COLO668 (cell line): ENCODE measurements at regions not wholly inside any gene's neighbourhood (a gene's known extent, or its start where the extent isn't known, plus 50 kb on each side); places are given as distances from the start of the nearest gene placed in this dataset.
"Not testable (repeated sequence)": the region's sequence is repeated elsewhere in the genome, so short reads cannot be mapped to it uniquely, and the experiment has no call there.

Experiments
- DNase-seq: peaks from one replicate; lab custom pipeline; 2025; ENCODE audit not compliant: unreplicated experiment; lab: John Stamatoyannopoulos, UW

DNA sequence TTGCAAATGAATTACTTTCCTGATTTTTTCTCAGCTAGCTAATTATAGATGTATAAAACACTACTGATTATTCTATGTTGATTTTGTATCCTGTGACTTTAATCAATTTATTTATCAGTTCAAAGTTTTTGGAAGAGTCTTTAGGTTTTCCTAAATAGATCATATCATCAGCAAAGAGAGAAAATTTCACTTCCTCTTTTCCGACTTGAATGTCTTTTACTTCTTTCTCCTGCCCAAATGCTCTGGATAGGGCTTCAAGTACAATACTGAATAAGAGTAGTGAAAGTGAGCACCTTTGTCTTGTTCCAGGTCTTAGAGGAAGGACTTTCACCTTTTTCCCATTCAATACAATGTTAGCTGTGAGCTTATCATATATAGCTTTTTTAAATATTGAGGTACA, 417.9 kb downstream of the PDGFC start:
- no peak for DNase-seq

DNA sequence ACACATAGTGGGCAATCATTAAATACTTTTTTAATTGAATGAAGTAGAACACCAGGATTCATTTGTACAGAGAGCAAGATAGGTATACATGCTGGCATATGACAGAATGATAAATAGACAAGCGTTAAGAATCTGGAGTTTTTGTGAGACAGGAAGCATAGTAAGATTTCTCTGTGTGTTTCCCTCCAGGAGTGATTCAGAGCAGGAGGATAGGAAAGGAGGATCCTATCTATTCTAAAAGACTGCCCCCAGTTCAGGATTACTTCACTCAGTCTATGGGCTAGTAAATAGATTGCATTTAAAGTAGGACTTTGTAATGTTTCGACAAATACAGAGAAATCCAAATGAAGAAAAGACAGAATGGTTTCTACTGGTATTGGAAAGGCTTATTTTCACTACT, 423.7 kb downstream of the PDGFC start:
- no peak for DNase-seq

DNA sequence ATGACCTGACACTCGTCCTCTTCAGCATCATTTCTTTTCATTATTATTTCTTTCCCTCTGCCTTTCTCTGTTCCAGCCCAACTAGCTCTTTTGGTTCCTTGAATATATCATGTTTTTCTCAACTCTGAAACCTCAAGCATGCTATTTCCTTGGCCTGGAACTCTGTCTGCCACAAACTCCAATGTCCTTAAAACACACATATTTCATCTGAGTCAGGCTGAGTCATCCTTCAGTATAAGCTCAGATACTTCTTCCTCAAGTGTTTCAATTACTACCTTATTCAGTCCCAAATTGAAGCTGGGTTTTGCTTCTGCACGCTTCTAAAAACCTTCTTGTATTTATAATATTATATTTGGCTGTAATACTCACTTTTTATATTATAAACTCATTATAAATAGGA, 424.2 kb downstream of the PDGFC start:
- DNase-seq: no peak

DNA sequence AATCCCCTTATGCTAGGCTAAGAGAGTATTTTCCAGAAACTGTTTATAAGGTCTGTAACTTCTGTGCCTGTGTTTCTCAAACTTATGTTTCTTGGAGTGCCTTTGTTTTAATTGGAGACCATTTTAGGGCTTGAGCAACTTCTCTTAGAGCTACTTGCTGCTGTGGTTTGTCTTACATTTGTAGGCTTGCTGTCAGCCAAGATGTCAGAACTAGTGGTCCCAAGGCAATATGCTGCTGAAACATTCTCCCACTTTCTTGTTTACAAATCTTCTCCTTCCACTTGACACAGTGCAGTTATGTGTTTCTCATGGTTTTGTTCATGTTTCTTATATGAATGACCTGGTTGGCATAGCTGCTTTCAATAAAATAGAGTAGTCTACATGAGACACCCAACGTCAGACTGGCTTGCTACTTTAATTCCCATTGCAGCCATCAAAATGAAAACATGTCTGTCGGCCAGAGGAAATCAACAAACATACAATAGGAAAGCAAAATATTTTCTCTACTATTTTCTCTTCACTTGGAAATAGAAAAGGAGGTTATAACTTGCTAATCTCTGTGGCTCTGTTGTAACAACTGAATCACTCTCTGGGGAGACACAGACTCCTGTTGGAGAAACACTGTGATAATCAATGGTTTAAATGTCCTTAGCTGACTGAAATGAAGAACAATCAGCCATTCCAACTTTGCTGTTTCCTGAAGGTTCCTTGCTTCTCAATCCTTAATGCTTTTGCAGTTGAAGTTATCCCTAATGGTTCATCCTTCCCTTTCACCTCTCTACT, 426.4 kb downstream of the PDGFC start:
- no peak for DNase-seq

DNA sequence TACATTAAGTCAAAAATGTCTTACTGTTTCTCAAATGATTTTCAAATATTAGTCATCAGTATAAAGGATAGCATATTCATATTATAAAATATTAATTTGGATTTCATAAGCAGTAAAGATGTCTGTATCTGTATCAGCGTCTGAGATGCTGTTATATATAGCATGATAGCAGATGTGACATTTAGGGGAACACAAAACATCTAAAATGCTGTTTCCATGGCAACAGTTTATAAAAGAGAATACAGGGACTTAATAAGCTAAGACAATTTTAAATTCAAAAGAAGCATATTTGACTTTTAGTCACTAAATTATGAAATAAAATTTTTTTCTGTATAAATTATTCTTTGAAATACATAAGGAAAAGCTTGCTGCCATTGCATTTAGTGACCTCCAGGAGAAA, 432.2 kb downstream of the PDGFC start:
- no peak for DNase-seq

DNA sequence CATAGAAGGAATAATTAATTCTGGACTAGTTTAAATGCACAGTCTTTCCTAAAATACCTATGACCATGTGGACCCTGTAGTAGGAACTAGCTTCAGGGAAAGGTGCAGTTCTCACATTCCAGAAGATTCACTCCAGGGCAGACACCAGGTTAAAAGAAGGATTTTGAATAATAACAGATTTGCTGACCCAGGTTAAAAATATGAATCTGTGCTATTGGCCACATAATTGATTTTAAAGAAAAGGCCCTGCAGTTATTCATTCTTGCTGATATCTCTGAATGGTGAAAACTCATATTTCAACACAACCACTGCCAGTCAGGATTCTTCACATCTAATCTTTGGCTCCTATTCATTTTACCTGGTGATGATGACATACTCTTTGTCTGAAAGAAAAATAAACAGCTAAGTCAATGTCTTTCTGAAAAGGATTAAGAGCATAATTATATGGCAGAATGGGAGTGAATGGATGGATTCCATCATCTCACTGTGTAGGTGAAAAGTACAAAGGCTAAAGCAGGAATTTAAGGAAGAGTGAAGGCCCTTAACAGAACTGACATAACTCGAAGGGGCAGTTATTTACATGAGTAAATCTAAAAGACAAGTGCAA, 432.8 kb downstream of the PDGFC start:
- no peak for DNase-seq

DNA sequence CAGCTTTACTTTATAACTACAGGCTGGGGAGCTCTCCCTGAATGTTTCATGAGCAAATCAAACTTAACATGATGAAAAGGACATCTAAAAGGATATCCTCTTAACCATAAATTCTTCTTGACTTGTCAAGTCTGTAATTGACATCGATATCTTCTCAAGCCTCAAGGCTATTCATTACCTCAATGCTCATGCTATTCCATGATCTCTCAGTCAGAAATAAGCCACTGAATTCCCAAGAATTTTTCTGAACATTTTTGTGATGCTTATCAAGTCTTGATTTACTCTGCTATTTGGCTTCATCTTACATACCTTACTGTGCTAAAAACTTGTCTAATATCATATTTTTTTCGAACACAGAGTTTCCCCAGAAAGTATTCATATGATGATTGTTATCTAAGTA, 433.4 kb downstream of the PDGFC start:
- no peak for DNase-seq

DNA sequence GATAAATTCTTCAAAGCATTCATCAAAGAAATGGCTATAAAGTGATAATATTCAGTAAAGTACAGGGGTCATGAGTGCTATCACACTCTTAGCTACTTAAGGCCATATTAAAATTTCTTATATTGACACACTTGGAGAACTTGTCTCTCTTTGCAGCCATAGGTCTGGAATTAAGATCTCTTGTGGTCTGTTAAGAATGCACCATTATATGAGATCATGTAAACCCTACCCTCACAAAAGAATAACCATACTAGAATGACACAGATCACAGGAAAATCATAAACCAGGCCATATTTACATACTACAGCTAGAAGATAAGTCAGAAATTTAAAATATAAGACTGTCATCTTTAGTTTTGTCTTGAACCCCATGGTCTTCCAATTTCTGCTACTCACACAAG, 434.3 kb downstream of the PDGFC start:
- no peak for DNase-seq

DNA sequence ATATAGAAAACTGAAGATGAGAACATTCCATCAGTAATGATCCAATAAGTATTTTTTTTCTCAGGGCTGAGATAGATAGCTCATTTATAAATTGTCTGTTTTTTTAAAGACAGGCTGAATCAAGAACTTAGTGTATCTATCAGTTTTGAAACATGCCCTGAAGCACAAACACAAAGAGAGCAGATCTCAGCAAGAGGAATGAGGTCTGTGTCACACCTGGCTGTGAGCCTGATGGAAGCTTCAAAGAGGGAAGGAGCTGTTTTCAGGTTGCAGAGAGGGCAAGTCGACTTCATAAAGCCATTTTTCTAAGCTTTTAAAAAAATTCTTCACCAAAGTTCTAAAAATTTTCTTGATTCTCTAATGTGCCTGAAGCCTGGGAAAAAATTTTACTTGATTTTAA, 434.9 kb downstream of the PDGFC start:
- DNase-seq: no peak

DNA sequence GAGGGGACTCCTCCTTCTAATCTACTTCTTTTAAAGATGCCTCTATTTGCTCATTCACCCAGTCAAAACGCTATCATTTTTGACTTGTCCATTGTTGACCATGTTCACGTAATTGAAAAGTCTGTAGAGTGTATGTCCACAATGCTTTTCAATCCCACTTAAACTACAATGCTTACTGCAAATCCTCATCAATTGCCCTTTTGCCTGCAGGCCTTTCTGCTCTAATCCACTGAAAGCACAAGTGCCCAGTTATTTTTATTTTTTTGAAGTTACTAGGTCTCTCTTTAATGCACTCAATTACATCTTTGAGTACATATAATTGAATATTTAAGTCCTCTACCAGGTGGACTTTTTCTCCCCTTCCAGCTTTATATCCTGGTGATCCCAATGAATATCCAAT, 437.4 kb downstream of the PDGFC start:
- DNase-seq: no peak

DNA sequence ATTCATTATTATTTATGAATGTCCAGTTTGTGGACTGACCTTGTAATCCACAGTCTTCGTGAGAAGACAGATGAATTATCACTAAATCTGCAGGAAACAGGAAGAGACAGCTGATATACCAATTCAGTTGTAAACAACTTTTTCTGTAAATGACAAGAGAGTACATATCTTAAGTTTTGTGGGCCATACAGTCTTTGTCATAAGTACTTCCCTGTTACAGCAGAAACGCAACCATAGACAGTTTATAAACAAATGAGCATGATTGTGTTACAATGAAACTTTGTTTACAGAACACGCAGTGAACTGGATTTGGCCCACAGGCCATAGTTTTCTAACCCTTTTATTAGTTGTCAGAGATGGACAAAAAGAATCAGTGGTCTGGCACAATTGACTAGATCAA, 443.4 kb downstream of the PDGFC start:
- DNase-seq: no peak

DNA sequence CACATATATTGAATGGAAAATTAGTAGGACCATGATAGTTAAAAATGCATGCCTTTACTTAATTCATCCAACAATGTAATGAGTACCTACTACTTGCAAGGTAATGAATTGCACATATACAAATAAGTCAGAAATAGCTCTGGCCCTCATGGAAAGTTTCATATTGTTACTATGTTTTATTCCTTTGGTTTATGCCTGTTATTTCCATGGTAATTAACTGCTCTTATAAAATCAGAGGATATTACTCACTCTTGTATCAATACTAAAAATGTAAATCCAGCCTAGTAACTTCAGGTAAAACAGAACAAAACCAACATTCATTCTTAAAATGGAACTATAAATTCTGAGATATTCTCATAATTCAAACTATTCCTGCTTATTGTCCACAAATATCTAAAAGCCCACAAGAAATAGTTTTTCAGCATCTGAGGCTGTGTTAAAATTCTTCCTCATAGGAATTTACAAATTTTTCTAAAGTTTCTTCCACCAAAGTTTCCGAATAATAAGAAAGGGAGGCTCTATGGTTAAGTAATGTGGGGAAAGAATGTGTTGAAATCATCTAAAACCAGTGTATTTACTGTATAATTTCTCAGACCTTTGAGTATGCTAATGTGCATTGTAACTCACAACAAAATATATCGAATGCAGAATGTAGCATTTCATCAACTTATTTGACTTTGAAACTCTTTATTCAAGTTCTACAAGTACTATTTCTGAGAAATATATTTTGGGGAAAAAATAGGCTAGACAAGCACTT, 444.2 kb downstream of the PDGFC start:
- no peak for DNase-seq

DNA sequence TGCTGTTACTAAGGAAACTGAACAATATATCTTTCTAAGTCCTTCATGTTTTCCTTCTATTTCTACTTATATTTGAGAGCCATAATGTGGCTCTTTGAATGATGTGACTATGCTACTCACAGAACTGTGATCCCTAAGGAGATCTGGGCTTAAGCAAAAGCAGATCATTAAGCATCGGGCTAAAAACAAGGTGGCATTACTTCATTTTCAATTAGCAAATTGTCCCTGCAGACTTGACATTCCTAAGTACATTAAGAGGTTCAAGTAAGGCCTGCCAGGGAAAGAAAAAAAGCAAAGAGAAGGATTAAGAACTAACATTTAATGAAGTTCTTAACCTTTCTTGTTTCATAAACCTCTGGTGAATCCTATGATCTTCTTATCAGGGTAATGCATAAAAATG, 447.6 kb downstream of the PDGFC start:
- DNase-seq: no peak

DNA sequence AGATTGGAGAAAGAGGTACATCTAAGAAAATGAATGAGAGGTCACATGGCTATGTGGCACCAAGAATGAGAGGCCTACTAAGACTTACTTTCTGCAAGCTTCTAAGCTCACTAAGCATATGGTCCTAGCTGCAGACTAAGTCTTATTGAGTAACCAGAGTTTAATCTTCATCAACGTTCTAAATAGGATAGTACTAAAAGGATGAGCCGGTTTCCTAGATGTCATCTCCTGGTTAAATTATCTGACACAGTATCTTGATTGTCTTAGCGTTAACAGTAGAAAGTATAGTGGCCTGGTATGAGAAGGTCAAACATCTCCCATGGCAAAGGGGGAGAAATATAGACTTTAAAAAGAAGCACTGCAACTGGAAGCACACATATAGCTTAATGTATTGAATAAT, 448.1 kb downstream of the PDGFC start:
- DNase-seq: no peak

DNA sequence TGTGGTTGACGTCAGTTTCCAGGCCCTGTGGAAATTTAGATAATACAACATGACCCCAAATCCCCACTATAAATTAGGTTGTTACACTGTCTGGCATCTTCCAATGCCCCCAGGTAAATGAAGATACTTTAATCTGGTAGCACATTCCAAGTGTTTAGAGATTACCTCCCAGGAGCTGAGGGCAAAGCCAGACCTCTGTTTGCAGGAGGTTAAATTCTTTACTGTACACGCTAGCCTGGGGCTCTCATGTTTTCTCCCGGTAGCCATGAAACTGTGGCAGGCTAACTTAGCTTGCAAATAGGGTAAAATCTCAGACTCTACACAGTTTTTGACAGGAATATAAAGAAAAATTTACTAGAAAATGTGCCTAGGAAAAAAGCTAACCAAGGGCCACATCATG, 450.0 kb downstream of the PDGFC start:
- no peak for DNase-seq

DNA sequence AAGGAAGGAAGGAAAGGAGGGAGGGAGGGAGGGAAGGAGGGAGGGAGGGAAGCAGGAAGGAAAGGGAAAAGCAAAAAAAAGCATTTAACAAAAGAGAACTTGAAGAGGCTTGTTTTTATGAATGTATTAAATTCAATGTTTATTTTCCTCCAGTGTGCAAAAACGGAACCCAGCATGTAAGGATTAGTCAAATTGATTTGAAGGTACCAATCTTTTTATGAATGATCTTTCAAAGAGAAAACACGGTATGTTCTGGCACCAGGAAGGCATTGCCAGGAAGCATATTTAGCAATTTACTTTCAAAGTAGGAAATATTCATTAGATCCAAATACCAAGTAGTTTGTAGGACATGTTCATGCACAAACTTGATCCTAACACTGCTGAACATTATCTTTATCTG, 453.6 kb downstream of the PDGFC start:
- DNase-seq: no peak

DNA sequence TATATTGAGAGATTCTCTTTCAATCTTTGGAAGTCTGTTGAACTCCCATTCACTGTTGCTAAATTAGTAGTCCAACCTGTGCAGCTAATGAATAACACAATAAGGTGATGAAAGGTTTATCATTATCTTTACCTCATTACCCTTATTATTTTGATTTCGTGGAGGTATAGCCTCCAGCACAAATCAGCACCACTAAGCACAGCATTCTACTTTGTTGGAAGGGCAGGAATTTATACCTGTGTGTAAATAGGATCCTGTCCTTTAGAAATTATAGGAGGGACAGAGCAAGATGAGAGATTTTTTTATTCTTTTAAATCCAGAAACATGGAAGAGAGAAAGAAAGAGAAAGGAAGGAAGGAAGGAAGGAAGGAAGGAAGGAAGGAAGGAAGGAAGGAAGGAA, 454.1 kb downstream of the PDGFC start:
- no peak for DNase-seq

DNA sequence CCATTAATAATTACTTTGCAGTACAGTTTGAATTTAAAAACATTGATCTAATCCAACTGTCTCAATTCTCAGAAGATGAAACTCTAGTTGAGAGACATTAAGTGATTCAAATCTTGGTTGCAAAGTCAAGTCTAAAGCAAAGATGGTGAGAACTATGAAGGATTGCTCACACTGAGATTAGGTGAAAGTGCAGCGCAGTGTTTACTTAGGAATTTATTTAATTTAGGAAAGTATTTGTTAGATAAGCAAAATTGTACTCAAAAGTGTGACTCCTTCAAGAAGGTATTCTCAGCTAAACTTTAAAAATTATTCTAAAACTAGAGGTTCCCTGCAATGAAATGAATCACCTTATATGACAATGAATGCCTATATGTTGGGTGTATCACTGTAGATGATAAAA, 454.9 kb downstream of the PDGFC start:
- DNase-seq: no peak

DNA sequence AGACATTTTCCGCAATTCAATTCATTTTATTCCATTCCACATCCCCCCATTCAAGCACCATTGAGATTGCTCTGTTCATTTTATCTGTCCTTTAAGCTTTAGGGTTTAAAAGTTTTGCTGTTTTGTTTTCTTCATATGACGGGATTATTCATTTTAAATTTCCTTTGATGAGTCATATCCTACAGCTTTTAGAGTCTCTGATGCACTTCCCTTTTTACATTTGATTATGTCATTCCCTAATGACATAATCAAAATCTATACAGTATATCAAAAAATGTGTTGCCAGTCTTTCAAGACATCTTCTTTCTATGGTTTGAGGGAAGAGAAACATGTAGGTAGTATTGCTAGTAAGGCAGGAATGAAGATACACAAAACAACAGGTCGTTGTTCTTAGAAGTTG, 456.3 kb downstream of the PDGFC start:
- DNase-seq: no peak

DNA sequence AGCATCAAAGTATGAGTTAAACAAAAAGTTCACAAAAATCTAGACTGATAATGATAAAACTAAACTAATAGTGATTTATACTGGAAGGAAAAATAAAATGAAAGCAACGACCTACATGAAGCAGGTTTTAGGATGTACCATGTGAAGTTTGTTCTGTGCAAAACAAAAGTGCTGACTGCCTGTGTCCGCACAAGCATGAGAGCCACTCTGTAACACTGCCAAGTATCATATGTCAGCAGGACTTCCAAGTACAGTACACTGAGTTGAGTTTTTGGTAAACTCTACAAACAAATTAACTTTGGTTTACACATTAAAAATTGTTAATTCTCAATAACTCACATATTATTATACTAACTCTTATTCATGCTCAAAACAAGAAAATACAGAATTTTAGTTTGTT, 459.0 kb downstream of the PDGFC start:
- DNase-seq: no peak

DNA sequence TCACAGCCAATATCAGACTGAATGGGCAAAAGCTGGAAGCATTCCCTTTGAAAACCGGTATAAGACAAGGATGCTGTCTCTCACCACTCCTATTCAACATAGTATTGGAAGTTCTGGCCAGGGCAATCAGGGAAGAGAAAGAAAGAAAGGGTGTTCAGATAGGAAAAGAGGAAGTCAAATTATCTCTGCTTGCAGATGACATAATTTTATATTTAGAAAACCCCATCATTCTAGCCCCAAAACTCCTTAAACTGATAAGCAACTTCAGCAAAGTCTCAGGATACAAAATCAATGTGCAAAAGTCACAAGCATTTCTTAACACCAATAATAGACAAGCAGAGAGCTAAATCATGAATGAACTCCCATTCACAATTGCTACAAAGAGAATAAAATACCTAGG, 461.7 kb downstream of the PDGFC start:
- not testable (repeated sequence) for DNase-seq

DNA sequence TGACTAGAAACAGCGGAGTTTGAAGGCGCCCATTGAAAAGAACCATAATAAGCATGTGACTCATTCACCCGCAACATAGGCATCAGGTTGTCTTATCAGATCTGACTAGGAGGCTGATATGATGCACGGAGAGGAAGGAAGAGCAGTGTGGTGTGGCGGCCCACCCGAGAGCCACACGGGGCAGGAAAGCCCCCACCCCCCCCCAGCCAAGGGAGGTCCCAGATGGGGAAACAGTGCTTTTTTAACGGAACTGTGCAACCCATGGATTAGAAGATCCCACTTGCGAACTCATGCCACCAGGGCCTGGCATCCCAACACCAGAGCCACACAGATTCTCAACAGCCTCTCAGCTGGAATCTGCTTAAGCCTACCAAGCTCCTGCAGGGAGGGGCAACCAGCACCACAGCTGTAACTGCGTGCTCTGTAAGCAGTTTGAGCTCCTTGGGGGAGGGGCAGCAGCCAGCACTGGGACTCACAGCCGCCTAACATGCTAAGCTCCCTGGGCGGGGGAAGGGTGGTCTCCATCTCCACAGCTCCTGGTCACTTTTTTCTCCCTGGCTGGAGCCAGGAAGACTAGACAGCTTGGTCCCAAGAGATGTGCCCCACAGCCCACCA, 466.2 kb downstream of the PDGFC start:
- no peak for DNase-seq
